ENCODE measurements at regions not wholly inside any gene's neighbourhood (a gene's known extent, or its start where the extent isn't known, plus 50 kb on each side); places are given as distances from the start of the nearest gene placed in this dataset.
A peak's percentile ranks its signal among the peaks of the same experiment; 100 is the strongest.

GRCh38 chr13:34340534-34340933, 522.6 kb downstream of the RFC3 start:
- Histone ChIP-seq H3K4me2 (peak overlapping the region; percentile 12; the same call in 1 of the 2 replicates), H3F3A (ENCODE audit: insufficient read depth, low read depth) (peaks cover 8% of the 10 kb centered on the region; the same call in 1 of the 2 replicates), H3K9me2 (ENCODE audit: insufficient read depth) (no peaks in the 10 kb centered on the region), H4K20me1 (ENCODE audit: insufficient read depth) (no peaks in the 10 kb centered on the region), H2AFZ (0 out of 2 replicates have a peak overlapping the region, but pooled peaks have one; percentile 18), H3K4me3 (no peak overlapping the region), H3K4me1 (replicated peaks; ENCODE audit: insufficient read depth) (peaks cover 33% of the 10 kb centered on the region), H3K9me3 (ENCODE audit: insufficient read depth, low read depth) (peaks cover 14% of the 10 kb centered on the region; the same call in 1 of the 2 replicates), H3K79me2 (ENCODE audit: low read depth) (no peaks in the 10 kb centered on the region), H3K27ac (peak overlapping the region; percentile 38), H3K27me3 (ENCODE audit: insufficient read depth, low read depth) (no peaks in the 10 kb centered on the region), H3K36me3 (ENCODE audit: low read depth) (no peaks in the 10 kb centered on the region)
- no peak for TF ChIP-seq EZH2 (IDR thresholded peaks at IDR 0.05; ENCODE audit: low read depth)
- TF ChIP-seq, protein P1, sequence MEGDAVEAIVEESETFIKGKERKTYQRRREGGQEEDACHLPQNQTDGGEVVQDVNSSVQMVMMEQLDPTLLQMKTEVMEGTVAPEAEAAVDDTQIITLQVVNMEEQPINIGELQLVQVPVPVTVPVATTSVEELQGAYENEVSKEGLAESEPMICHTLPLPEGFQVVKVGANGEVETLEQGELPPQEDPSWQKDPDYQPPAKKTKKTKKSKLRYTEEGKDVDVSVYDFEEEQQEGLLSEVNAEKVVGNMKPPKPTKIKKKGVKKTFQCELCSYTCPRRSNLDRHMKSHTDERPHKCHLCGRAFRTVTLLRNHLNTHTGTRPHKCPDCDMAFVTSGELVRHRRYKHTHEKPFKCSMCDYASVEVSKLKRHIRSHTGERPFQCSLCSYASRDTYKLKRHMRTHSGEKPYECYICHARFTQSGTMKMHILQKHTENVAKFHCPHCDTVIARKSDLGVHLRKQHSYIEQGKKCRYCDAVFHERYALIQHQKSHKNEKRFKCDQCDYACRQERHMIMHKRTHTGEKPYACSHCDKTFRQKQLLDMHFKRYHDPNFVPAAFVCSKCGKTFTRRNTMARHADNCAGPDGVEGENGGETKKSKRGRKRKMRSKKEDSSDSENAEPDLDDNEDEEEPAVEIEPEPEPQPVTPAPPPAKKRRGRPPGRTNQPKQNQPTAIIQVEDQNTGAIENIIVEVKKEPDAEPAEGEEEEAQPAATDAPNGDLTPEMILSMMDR (conservative IDR thresholded peaks at IDR 0.05) = no peak
- intact Hi-C loops (cut with micrococcal nuclease; ENCODE audit: unreplicated experiment) = loop anchor here (10.0 kb wide), 1 partner anchor 604 kb away; the partner anchor contains the start of gene NBEA
- CTCF ChIA-PET = no interaction called here
- BruUV-seq (replicated peaks) = no TSS peak
- POLR2A ChIA-PET (ENCODE audit: unreplicated experiment) = no interaction called here
- DNase-seq = peak; percentile 13 to 61

DNA sequence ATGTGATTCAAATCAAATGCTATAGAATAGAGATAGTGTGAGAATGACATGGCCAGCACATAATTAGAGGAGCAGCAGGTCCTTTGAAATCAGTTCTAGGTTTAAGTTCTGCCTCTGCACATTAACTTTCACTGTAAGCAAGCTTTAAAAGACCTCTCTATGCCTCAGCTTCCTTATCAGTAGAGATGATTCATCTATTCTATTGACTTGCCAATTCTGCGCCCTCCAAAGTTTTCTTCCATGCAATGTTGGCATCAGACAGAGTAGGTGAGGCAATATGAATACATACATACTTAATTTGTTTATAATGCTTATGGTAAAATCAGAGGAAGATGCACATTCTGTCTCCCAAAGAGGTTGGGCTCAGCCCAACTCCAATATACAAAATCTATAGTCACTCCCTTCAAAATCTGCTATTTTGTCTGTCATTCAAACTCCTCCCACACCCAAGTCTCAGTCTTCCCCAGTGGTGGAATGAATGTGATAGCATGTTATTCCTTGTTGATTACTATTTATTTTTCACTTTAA, 525.5 kb downstream of the RFC3 start:
- peaks cover 27% of the 10 kb centered on the region for H3F3A ChIP-seq (ENCODE audit: insufficient read depth, low read depth)
- no peak overlapping the region for H3K4me2 ChIP-seq
- intact Hi-C loops (cut with micrococcal nuclease; ENCODE audit: unreplicated experiment) = loop anchor here (10.0 kb wide), 1 partner anchor 601 kb away; the partner anchor contains the start of gene NBEA
- no peak for DNase-seq
- H3K9me3 ChIP-seq (ENCODE audit: insufficient read depth, low read depth) = peaks cover 10% of the 10 kb centered on the region; the same call in 1 of the 2 replicates
- no peaks in the 10 kb centered on the region for H4K20me1 ChIP-seq (ENCODE audit: insufficient read depth)
- no peak overlapping the region for H3K4me3 ChIP-seq
- ChIA-PET CTCF (no interaction called here), POLR2A (ENCODE audit: unreplicated experiment) (no interaction called here)
- no peak for TF ChIP-seq EZH2 (IDR thresholded peaks at IDR 0.05; ENCODE audit: low read depth)
- TF ChIP-seq, protein P1 (conservative IDR thresholded peaks at IDR 0.05) = no peak
- no peaks in the 10 kb centered on the region for H3K27me3 ChIP-seq (ENCODE audit: insufficient read depth, low read depth)
- peaks cover 57% of the 10 kb centered on the region for H3K4me1 ChIP-seq (replicated peaks; ENCODE audit: insufficient read depth)
- no TSS peak for BruUV-seq (replicated peaks)
- no peaks in the 10 kb centered on the region for H3K79me2 ChIP-seq (ENCODE audit: low read depth)
- H3K27ac ChIP-seq = no peak overlapping the region
- no peak overlapping the region for H2AFZ ChIP-seq
- no peaks in the 10 kb centered on the region for H3K36me3 ChIP-seq (ENCODE audit: low read depth)
- H3K9me2 ChIP-seq (ENCODE audit: insufficient read depth) = no peaks in the 10 kb centered on the region

GRCh38 chr13:34344816-34345215, 526.9 kb downstream of the RFC3 start:
- Histone ChIP-seq H3K9me3 (ENCODE audit: insufficient read depth, low read depth) (peaks cover 10% of the 10 kb centered on the region; the same call in 1 of the 2 replicates), H3K4me3 (no peak overlapping the region), H3K27me3 (ENCODE audit: insufficient read depth, low read depth) (no peaks in the 10 kb centered on the region), H4K20me1 (ENCODE audit: insufficient read depth) (no peaks in the 10 kb centered on the region), H3K4me2 (no peak overlapping the region), H2AFZ (no peak overlapping the region), H3F3A (ENCODE audit: insufficient read depth, low read depth) (peaks cover 40% of the 10 kb centered on the region), H3K9me2 (ENCODE audit: insufficient read depth) (no peaks in the 10 kb centered on the region), H3K27ac (no peak overlapping the region), H3K36me3 (ENCODE audit: low read depth) (no peaks in the 10 kb centered on the region), H3K4me1 (replicated peaks; ENCODE audit: insufficient read depth) (peaks cover 70% of the 10 kb centered on the region), H3K79me2 (ENCODE audit: low read depth) (no peaks in the 10 kb centered on the region)
- no peak for DNase-seq
- no peak for TF ChIP-seq EZH2 (IDR thresholded peaks at IDR 0.05; ENCODE audit: low read depth)
- TF ChIP-seq, protein P1 (conservative IDR thresholded peaks at IDR 0.05) = no peak
- ChIA-PET POLR2A (ENCODE audit: unreplicated experiment) (no interaction called here), CTCF (no interaction called here)
- no TSS peak for BruUV-seq (replicated peaks)
- intact Hi-C loops (cut with micrococcal nuclease; ENCODE audit: unreplicated experiment) = loop anchor here (5.0 to 10.0 kb wide), 2 partner anchors 117 to 600 kb away; partner anchors contain the start of gene NBEA
